NCI-H510A (cell line): ENCODE measurements at regions not wholly inside any gene's neighbourhood (a gene's known extent, or its start where the extent isn't known, plus 50 kb on each side); places are given as distances from the start of the nearest gene placed in this dataset.

Experiments
- DNase-seq: peaks from one replicate; lab custom pipeline; 2025; lab: John Stamatoyannopoulos, UW

DNA sequence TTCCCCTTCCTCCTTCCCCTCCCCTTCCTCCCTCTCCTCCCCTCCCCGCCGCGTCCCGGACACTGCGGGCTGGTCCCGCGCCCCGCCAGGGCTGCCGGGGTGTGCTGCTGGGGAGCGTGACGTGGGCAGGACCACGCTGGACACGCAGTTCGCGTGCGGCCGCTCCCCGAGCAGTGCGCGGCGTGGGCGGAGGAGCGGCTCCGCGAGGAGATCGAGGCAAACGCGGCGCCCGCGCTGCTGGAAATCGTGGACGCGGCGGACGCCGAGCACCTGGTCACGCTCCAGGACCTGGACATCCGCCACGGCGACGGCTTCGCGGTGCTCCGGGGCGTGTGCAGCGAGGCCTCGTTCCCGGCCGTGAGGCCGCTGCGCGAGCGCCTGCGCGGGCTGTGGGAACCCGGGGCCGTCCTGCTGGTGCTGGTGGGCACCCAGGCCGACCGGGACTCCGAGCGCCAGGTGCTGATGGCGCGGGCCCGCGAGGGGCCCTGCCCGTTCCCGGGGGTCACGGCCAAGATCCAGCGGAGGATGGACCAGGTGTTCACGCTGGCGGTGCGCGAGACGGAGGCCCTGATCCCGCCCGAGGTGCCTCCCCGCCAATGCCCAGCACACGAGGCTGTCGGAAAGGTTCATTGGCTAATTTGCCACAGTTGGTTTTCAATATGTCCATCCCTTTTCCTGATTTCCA, 84.3 kb downstream of the TNFAIP2 start:
- no peak for DNase-seq

DNA sequence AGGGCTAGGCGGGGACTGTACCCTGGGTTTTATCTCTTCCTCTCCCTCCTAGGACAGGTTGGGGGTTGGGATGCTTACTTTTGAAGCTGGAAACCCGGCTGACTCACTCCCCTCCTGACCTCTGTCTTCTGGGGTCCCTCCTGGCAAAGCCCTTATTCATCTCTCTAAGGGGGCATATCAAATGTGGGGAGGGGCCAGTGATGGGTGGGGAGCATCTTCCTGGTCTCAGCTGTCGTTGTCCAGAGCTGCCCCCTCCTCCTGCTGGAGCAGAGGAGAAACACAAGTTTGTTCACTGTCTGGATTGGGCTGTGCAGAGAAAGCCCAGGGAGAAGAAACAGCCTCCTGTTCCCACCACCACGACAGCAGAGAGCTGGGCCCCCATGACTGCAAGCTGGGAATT, 85.8 kb downstream of the TNFAIP2 start:
- DNase-seq: no peak

GRCh38 chr14:103209506-103209905, 86.2 kb downstream of the TNFAIP2 start:
- DNase-seq: no peak

- DNase-seq: no peak
These were observed 90.1 kb downstream of the TNFAIP2 start for GRCh38 chr14:103213331-103213730.

DNA sequence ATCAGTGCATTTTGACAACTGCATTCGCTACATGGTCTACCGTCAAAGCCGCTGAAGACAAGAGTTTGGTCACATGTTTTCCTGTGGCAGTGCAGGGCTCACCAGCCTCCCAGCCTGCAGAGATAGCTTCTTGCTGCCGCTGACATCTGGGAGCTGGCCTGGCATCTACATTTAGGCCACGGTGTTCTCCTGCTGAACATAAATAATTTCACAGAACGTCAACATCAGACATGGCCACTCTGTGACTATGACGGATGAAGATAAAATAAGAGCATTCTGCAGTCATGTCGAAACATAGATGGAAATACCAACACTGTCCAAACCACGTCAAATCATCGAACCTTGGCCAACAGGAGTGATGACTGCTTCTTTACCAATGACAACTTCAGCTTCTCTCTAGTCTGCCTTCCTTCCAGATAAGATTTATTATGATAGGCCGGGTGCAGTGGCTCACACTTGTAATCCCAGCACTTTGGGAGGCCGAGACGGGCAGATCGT, 91.2 kb downstream of the TNFAIP2 start:
- DNase-seq: no peak

DNA sequence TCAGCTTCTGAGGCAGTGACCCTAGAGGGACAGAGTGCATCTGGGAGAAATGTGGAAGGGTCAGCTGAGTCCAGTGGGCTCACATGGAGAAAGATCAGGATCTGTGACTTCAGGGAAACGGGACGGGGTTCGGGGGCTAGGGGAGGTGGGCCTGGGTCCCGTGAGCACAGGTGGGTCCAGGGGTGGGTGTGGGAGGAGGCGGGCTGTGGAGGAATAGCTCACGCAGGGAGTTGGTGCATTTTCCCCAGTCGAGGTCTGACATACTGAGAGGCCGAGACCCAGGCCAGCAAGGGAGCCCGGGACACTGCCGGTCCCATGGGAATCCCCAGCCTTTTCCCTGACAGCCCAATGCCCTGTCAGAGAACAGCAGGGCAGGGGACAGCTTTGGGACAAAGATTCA, 93.1 kb downstream of the TNFAIP2 start:
- no peak for DNase-seq

DNA sequence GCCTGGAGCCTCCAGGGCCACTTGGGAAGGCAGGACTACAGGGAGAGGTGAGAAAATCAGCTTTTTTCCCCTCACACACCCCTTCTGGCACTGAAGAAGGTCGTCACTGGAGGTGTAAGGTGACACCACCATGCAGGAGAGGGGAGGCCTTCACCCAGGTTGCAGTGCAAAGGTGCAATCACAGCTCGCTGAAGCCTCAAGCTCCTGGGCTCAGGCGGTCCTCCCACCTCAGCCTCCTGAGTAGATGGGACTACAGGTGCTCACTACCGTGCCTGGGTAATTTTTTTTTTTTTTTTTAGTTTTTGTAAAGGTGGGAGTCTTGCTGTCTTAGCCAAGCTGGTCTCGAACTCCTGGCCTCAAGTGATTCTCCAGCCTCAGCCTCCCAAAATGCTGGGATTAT, 93.6 kb downstream of the TNFAIP2 start:
- no peak for DNase-seq

- DNase-seq: no peak
These were observed 94.3 kb downstream of the TNFAIP2 start for GRCh38 chr14:103217538-103217937.

- no peak for DNase-seq
These were observed 97.1 kb downstream of the TNFAIP2 start for GRCh38 chr14:103220134-103220981.

DNA sequence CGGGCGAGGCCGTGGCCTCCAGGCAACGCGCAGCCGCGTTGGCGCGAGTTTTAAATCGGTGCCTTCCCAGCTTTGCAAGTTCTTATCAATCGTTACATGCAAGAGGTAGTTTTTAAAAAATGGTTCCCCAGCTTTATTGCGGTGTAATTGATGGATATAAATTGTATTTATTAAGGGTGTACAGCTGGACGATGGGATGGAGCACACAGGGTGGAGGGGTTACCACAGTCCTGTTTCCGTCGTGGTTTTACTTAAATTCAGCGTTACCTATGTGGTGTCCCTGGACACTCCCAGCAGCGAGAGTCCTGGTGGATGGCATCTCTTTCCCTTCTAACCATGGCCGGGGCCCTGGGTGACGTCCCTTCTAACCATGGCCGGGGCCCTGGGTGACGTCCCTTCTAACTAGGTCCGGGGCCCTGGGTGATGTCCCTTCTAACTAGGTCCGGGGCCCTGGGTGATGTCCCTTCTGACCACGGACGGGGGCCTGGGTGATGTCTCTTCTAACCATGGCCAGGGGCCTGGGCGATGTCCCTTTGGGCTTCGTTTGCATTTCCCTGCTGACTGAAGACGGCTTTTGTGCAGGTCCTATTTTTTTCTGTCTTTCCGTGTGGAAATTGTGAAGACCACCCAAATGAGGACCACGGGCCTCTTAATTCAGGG, 97.9 kb downstream of the TNFAIP2 start:
- no peak for DNase-seq

DNA sequence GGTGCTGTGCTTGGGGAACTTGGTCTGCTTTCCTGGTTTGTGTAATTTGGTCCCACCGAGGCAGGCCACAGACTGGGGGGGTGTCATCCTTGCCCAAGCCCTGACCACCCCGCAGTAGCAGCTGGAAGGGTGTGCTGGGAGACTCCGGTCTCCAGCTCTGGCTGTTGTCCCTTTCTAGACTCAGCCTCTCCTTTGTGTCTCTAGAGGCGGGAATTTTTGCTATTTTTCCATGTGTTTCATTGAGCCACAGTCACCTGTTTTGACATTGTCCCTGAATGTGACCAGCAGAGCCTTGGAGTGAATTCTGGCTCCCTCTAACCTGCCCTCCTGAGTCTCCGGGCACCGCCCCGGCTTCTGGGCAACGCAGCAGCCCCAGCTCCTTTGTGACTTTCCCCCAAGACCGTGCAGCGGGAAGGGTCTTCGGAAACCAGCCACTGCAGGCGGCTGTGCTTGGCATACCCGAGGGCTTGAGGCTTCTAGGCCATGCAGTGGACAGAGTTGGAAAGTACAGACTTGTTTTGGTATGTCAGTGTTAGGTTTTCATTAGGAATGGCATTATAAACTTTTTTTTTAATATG, 98.6 kb downstream of the TNFAIP2 start:
- no peak for DNase-seq

DNA sequence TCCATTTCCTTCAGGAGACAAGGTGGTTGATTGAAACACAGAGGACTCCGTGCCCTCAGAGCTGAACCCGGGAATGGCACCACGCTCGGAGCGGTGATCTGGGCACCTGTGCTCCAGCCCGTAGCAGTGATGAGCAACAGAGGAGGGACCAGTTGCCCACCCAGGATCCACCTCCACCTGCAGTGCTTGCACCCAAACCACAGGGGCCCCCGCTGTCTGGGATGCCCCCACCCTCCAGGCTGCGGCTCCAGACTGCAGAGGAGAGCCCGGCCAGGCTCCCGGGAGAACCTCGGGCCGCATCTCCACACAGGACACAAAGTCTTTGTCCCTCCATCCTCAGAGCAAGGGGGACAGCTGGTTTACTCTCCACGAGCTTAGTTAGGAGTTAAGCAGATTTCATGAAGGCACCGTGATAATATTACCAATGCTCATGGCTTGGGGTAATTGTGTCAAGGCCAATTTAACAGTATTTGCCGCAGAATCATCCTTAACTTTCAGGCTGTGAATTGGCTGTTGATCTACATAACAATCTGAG, 100.6 kb downstream of the TNFAIP2 start:
- no peak for DNase-seq

- DNase-seq: no peak
These were observed 101.8 kb downstream of the TNFAIP2 start for GRCh38 chr14:103225062-103225461.

DNA sequence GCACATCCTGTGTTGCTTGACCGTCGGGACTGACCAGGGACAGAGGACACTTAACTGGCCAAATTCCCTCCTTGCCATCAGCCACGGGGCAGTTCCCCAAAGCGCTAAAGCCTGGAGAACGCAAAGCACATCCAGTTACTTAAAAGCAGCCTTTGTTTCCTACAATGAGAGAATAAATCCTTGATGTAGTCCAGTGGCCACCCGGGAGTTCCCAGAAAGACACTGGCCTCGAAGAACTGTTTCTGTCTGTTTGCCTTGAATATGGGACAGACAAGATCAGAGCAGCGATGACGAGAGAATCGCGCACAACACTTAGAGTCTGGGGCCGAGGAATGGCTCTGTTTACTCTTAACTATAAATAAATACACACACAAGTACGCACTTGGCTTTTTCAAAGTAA, 102.2 kb downstream of the TNFAIP2 start:
- DNase-seq: no peak

DNA sequence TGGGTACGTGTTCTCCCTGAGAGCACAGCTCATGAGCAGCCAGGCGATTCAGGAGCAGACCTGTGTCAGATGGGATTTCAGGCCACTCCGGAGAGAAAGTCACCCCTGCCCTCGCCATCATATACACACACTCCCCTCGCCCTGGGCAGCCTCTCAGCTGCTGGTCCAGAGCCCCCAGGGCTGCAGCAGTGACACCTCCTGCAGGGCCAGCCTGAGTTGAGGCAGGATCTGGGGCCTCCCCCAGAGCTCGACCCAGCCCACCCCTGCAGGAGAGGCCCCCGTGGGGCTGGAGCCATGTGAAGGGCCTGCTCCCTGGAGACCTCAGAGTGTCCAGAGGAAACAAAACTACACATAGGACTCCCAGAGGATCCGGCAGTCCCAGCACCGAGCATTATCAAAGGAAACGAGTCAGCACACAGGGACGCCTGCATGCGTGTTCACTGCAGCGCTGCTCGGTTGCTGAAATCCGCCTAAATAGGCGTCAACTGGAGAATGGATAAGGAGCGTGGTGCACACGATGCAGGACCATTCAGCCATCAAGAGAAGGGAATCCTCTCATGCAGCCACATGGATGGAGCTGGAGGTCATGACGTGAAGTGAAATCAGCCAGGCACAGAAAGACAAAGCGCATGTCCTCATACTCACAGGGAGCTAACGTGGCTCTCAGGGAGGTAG, 104.0 kb downstream of the TNFAIP2 start:
- no peak for DNase-seq

DNA sequence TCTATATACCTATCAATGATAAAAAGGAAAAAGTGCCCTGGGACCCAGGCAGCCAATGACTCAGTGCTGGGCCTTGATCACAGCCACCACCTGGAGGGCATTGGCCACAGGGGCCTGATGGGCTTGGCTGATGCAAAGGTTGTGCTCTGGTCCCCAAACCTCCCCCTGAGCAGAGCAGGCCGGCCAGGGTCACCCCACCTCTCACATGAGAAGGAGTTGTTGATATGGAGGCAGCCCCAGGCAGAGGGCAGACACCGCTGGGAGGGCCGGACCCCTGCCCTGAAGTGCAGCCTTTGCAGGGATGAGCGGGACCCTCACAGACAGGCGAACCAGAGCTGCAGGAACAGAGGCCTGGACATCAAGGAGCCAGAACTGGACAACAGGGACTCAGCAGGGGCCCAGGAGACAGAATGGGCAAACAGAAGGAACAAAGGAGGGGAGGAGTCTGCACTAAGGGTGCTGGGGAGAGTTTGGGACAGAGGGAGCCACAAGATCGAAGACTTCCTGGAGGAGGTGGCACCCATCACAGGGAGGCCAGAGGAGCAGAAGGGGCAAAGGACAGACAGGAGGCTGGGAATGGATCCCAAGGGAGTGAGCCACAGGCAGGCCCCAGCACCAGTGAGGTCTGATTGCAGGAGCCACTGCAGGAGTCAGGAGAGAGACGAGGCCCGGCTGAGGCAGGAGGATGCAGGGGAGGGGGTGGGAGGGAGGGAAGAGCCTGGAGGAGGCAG, 105.0 kb downstream of the TNFAIP2 start:
- DNase-seq: no peak

DNA sequence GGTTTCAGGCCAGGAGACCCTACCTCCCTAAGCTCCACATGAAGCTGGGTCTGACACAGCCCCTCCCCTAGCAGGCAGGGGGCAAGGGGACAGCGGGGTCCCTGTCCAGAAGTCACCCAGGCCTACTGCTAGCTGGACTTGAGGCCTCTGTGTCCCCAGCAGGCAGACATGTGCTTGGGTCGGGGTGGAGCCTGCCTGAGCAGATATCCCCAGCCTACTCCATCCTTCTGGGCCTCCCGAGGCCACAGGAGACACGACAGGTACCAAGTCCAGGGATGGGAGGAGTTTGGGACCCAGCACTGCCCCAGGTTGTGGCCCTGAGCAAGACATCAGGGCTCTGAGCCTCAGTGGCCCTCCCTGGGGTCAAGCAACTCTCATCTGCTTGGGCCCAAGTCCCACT, 105.2 kb upstream of the EIF5 start:
- no peak for DNase-seq

DNA sequence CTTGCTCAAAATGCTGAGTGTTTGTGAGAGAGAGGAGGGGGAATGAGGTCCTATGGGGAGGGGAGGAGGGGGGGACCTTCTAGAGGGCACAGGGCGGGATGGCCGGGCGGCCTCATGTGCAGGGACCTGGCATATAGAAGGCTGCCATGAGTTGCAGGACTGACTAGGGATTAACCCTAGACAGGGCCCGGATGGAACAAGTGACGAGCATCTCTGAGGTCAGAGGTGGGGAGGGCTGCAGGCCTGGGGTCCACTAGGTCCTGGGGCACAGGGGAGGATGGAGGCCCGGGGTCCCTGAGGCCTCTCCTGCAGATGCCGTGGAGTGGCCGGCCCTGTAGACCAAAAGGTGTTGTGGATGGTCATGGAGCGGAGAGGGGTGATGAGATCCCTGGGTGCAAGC, 104.0 kb upstream of the EIF5 start:
- no peak for DNase-seq

GRCh38 chr14:103230658-103231334, 103.2 kb upstream of the EIF5 start:
- DNase-seq: no peak

DNA sequence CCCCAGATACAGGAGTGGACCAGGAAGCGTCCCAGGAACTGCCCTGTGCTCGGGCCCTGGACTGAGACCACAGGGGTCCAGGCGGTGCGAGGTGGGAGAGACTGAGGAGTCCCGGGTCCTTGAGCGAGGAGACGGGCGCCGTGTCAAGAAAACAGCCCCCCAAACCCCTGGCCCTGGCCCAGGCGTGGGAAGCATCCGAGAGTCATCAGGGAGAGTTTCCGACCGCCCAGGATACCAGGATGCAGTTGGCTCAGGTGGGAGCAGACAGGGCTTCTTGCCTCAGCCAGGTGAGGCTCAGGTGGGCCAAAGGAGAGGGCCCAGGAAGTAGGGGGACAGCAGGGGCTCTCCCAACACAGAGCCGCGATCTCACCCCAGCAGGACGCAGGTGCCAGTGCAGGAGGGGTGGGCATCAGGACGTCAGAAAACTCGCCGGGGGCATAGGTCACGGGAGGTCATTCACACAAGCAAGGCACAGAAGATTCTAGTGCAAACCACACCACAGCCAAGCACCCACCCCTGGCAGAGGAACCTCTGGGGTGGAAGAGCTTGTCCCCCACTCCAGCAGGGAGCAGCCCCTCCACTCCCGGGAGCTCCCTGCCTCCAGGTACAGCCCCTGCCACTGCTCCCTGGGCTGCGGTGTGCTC, 102.5 kb upstream of the EIF5 start:
- no peak for DNase-seq
